ENCODE measurements at regions not wholly inside any gene's neighbourhood (a gene's known extent, or its start where the extent isn't known, plus 50 kb on each side); places are given as distances from the start of the nearest gene placed in this dataset.

DNA sequence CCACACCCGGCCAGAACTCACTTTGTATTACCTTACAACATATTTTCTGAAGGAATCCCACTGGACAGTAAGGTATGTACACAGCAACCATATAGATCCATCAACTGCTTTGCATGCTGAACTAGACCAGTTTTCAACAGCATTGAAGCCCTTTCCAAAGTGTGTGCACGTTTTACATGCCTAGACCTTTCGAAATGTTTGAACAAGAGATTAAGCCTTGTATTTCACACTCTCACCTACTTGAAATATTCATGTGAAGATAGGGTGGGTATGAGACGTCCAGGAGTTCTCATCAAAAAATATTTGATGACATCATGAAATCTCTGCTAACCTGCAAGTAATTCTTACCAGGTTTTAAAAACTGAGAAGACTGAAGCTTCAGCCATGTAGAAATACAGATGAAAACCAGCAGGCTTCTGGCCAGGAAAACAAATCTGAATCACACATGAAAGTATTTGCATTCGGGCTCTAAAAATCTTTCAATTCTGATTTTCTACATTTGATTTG, 387.0 kb upstream of the PSMD7 start:
- DNase-seq (ENCODE audit: extremely low spot score in 2 of 2) = no peak
- H3K36me3 ChIP-seq = no peaks in the 10 kb centered on the region
- H3K4me3 ChIP-seq = no peak overlapping the region
- TF ChIP-seq, protein P1, sequence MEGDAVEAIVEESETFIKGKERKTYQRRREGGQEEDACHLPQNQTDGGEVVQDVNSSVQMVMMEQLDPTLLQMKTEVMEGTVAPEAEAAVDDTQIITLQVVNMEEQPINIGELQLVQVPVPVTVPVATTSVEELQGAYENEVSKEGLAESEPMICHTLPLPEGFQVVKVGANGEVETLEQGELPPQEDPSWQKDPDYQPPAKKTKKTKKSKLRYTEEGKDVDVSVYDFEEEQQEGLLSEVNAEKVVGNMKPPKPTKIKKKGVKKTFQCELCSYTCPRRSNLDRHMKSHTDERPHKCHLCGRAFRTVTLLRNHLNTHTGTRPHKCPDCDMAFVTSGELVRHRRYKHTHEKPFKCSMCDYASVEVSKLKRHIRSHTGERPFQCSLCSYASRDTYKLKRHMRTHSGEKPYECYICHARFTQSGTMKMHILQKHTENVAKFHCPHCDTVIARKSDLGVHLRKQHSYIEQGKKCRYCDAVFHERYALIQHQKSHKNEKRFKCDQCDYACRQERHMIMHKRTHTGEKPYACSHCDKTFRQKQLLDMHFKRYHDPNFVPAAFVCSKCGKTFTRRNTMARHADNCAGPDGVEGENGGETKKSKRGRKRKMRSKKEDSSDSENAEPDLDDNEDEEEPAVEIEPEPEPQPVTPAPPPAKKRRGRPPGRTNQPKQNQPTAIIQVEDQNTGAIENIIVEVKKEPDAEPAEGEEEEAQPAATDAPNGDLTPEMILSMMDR (IDR thresholded peaks at IDR 0.05) = no peak
- TF ChIP-seq POLR2AphosphoS5 (IDR thresholded peaks at IDR 0.05; ENCODE audit: insufficient read depth in 1 of 2, low read depth in 1 of 2) (no peak), POLR2A (IDR thresholded peaks at IDR 0.05) (no peak)
- H3K9me3 ChIP-seq = no peaks in the 10 kb centered on the region
- H3K27ac ChIP-seq = no peak overlapping the region
- intact Hi-C loops (cut with DNase I) = no loop called here
- no peaks in the 10 kb centered on the region for H3K4me1 ChIP-seq
- no peaks in the 10 kb centered on the region for H3K27me3 ChIP-seq

DNA sequence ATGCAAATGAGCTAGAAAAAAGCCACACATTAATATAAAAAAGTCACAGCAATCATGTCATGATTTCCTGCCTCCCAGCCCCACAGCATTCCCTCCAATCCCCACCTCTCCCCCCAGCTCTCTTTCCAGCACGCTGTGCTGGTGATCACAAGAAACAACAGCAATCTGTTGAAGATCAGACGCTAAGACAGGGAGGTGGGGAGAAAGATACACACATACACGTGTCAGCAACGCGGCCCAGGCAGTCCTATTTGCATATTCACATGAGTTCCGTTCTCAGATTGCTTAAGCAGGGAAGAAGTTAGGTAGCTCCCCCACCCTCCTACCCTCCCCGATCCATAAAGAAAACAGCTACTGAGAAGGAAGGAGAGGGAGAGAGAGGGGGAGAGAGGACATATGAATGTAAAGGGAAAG, 405.5 kb upstream of the PSMD7 start:
- intact Hi-C loops (cut with DNase I) = no loop called here
- no peak overlapping the region for H3K27ac ChIP-seq
- H3K36me3 ChIP-seq = no peaks in the 10 kb centered on the region
- TF ChIP-seq, protein P1 (IDR thresholded peaks at IDR 0.05) = no peak
- TF ChIP-seq POLR2AphosphoS5 (IDR thresholded peaks at IDR 0.05; ENCODE audit: insufficient read depth in 1 of 2, low read depth in 1 of 2) (no peak), POLR2A (IDR thresholded peaks at IDR 0.05) (no peak)
- H3K4me1 ChIP-seq = no peaks in the 10 kb centered on the region
- DNase-seq (ENCODE audit: extremely low spot score in 2 of 2) = no peak
- no peaks in the 10 kb centered on the region for H3K9me3 ChIP-seq
- H3K4me3 ChIP-seq = no peak overlapping the region
- H3K27me3 ChIP-seq = no peaks in the 10 kb centered on the region

DNA sequence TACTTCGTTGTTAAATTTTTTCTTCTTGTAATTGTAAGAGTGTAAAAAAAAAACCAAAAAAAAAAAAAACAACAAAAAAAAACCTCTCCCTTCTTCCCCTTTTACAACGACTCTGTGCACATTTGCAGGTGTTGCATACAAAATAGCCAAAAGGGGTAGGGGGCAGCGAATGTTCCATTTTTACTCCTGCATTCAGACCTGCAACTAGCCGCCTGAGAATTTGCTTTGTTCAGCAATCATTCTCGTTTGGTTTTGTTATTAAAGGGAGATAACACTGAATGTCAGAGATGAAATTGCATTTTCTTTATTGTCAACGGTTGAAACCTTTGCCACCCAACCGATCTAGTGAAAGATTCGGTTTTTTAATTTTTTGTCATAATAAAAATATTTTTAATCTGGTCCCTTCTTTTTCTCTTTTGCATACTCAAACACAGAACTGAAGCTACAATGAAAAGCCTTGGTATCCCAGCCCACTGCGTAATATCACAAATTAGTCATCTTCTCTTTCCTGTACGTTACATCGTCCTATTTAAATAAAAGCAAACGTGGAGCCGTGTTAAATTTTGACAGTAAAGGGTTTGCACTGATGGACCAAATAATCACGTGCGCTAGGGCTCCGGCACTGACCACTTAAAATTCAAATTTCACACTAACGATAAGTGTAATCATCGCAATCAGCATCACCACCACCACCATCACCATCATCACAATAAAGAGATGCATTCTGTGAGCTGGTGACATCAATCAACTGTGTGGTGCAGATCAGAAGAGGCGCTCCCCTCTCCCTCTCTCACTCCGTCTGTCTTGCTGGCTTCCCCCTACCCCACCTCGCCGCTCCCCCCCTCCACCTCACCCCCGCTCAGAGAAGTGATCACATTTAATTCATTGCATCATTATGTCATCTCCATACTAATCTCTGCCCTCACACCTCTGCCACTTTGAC, 406.2 kb upstream of the PSMD7 start:
- no peak for TF ChIP-seq POLR2AphosphoS5 (IDR thresholded peaks at IDR 0.05; ENCODE audit: insufficient read depth in 1 of 2, low read depth in 1 of 2)
- TF ChIP-seq, protein P1 (IDR thresholded peaks at IDR 0.05) = no peak
- no peak for TF ChIP-seq POLR2A (IDR thresholded peaks at IDR 0.05)
- H3K27me3 ChIP-seq = no peaks in the 10 kb centered on the region
- intact Hi-C loops (cut with DNase I) = no loop called here
- no peaks in the 10 kb centered on the region for H3K36me3 ChIP-seq
- H3K9me3 ChIP-seq = no peaks in the 10 kb centered on the region
- no peak overlapping the region for H3K4me3 ChIP-seq
- DNase-seq (ENCODE audit: extremely low spot score in 2 of 2) = no peak
- H3K4me1 ChIP-seq = no peaks in the 10 kb centered on the region
- no peak overlapping the region for H3K27ac ChIP-seq

DNA sequence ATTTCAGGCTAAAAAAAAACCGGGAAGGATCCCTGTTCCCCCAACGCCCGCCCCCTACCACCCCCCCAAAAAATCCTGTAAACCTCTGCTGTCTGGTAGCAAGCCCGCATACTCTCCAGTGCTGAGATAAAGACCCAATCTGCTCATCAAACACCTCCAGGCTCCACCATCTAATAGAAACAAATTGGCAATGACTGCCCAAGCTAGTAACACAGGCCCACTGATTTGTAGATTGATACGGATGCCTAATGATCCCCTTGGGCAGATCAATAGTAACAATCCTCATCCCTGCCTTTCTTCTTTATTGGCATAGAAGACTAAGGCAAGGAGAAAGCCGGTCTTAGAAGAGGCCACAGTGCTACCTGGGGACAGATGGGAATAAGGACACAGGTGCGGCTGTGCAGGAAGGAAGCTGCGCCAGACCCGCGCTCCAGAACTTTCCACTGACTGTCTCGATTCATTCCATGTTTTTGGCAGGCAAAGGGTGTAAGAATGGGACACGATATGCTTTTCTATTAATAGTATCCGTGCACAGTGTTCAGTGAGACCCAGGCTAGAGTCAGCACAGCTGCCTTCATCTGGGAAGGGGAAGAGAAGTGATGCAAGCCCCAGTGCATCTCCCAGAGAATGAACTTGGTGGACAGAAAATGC, 407.6 kb upstream of the PSMD7 start:
- Histone ChIP-seq H3K27me3 (no peaks in the 10 kb centered on the region), H3K36me3 (no peaks in the 10 kb centered on the region), H3K4me1 (no peaks in the 10 kb centered on the region), H3K9me3 (no peaks in the 10 kb centered on the region), H3K27ac (no peak overlapping the region), H3K4me3 (no peak overlapping the region)
- TF ChIP-seq POLR2A (IDR thresholded peaks at IDR 0.05) (no peak), POLR2AphosphoS5 (IDR thresholded peaks at IDR 0.05; ENCODE audit: insufficient read depth in 1 of 2, low read depth in 1 of 2) (no peak)
- TF ChIP-seq, protein P1 (IDR thresholded peaks at IDR 0.05) = no peak
- intact Hi-C loops (cut with DNase I) = no loop called here
- no peak for DNase-seq (ENCODE audit: extremely low spot score in 2 of 2)

Measured in vagina (tissue), 2 donors.